Cardiac fibroblast (primary cell): ENCODE measurements at regions not wholly inside any gene's neighbourhood (a gene's known extent, or its start where the extent isn't known, plus 50 kb on each side); places are given as distances from the start of the nearest gene placed in this dataset.

Source experiments
- DNase-seq, 2 donors: peaks; one replicate each; pipeline versions ENCODE4 v3.0.0 to v3.0.0-alpha.2; 2010; ENCODE audit warnings: low read depth in 2 of 2
- H3K4me3 ChIP-seq, 2 donors: replicated peaks in 1 of 2; 1 replicate in 1 of 2; 2 replicates in 1 of 2; pipeline ENCODE4 v1.5.1; 2011; ENCODE audit warnings: low read depth in 2 of 2, low read length in 2 of 2, mild to moderate bottlenecking in 2 of 2, moderate library complexity in 1 of 2
- TF ChIP-seq, protein P1 (sequence below): IDR thresholded peaks from one replicate; pipeline ENCODE4 v1.5.1; 2011; ENCODE audit warnings: low read depth, mild to moderate bottlenecking, low read length, inconsistent platforms

DNA sequence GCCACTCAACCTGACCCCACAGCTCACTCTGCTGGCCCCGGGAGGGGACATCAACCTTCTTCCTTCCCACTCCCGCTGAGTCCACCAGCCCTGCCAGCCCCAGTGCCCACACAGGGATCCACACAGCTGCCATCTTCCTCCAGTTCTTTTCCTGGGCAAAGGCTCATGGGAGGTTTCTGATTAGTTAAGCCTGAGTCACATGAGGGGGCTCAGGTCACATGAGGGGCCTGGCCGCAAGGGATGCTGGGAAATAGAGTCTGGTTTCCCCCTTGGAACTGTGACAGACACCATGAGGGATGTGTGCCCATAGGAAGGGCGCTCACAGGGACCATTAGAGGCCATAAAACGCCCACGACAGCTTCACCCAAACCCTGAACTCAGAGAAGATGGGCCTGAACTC, 228.7 kb upstream of the SFSWAP start:
- TF ChIP-seq, protein P1, sequence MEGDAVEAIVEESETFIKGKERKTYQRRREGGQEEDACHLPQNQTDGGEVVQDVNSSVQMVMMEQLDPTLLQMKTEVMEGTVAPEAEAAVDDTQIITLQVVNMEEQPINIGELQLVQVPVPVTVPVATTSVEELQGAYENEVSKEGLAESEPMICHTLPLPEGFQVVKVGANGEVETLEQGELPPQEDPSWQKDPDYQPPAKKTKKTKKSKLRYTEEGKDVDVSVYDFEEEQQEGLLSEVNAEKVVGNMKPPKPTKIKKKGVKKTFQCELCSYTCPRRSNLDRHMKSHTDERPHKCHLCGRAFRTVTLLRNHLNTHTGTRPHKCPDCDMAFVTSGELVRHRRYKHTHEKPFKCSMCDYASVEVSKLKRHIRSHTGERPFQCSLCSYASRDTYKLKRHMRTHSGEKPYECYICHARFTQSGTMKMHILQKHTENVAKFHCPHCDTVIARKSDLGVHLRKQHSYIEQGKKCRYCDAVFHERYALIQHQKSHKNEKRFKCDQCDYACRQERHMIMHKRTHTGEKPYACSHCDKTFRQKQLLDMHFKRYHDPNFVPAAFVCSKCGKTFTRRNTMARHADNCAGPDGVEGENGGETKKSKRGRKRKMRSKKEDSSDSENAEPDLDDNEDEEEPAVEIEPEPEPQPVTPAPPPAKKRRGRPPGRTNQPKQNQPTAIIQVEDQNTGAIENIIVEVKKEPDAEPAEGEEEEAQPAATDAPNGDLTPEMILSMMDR: no peak
- H3K4me3 ChIP-seq: no peak overlapping the region
- no peak for DNase-seq

DNA sequence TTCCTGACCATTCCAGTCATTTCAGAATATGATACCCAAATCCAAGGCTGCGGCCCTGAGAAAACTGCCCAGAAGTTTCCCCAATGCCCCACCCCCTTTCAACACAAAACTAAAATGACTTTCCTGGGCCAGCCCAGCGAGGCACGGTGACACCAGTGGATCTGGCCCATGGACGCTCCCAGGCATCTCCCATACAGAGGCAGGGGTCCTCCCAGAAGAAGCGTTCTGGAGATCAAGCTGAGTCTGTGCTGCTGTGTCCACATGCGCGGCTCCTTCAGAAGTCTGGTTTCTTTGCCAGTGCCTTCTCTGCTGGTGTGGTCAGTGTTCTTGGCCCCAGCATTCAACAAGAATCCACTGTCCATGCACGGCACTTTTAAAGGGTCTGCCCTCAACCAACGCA, 228.2 kb upstream of the SFSWAP start:
- no peak for DNase-seq
- no peak overlapping the region for H3K4me3 ChIP-seq
- TF ChIP-seq, protein P1: no peak

DNA sequence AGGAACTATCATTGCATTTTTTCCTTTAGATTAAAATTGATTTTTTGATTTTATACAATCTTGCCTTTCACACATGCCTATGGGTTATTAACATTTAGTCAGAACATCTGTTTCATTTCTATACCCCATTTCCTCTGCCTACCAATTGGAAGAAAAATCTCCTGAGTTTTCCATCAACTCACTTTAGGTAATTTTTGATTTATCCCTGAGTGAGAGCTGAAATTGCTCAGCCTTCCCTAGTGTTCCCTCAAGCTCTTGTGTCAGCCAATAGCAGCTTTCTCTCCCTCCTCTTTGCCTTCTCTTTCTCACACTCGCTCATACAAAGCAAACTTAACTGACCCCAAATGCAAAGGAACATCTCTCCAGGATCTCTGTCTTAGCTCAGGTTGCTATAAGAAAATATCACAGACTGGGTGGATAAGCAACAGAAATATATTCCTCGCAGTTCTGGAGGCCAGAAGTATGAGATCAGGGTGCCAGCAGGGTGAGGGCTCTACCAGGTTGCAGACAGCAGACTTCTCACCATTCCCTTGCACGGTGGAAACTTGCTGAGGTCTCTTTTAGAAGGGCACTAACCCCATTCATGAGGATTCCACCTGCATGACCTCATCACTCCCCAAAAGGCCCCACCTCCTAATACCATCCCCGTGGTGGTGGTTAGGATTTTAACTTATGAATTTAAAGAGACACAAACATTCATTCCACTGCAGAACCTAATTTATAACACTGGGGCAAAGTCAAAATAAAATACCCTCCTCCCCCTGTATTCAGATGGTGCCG, 224.2 kb upstream of the SFSWAP start:
- TF ChIP-seq, protein P1: no peak
- no peak overlapping the region for H3K4me3 ChIP-seq
- no peak for DNase-seq

DNA sequence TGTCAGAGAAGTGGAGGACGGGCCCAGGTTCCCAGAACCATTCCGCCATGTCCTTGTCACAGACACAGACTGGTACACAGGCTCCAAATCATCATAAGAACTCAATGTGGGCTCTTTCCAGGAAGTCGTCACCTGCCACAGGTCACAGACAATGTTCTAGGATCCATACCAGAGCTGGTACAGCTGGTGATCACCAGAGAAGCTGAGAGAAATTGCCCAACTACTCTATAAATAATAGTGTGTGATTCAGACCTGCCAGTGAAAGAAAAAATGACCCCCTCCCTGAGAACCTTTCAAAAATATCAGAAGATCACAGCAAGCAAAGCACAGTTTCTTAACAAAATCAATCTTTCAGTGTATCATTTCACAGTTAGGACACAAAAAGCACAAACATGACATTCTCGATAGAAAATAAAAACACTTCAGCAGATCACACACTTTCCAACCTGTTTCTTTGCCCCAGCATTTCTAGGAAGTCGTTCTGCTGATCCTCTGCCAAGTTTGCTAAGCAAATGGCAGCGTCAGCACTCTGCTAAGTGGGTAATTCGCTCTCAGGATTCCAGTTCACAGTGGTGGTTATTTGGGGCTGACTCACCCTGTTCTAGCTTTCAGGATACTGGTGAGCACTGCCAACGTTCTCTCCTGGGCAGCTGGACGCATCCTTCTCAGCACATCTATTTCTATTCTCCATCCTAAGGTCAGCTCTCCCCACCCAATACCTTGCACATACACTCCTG, 223.3 kb upstream of the SFSWAP start:
- no peak for DNase-seq
- TF ChIP-seq, protein P1: no peak
- no peak overlapping the region for H3K4me3 ChIP-seq

DNA sequence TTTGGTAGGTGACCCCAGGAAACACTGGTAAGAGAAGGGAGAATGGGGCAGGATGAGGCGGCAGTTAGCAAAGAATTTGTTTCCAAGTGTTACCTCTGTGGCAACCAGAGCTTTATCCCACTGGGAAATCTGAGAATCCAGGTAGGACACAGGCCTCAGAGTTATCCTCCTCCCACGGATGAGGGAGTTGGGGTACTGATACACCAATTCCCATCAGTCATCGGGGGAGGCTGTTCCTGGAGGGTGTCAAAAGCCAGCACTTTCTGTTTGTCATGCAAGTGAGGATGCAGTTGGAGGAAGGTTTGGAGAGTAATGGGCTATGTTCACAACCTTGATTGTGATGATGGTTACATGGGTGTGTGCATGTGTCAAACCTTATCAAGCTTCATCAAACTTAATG, 221.2 kb upstream of the SFSWAP start:
- TF ChIP-seq, protein P1: no peak
- DNase-seq: no peak
- no peak overlapping the region for H3K4me3 ChIP-seq

DNA sequence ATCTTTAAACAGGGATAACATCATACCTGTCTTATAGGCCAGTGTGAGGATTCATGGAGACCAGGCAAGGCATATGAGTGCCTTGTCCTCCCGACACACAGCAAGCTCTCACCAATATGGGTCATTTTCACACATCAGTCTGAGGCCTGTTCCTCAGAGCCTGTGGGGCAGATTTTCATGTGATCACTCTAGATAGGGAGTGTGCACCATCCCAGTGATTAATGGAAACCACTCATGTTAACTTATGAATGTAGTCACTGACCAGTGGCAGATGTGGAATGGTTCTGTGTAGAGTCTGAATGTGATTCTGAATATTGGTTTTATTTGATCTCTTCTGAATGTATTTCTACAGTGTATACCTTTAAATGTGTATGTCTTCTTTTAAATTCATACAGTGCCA, 219.7 kb upstream of the SFSWAP start:
- TF ChIP-seq, protein P1: no peak
- no peak overlapping the region for H3K4me3 ChIP-seq
- no peak for DNase-seq
